AG09309 (cell line): ENCODE measurements at regions not wholly inside any gene's neighbourhood (a gene's known extent, or its start where the extent isn't known, plus 50 kb on each side); places are given as distances from the start of the nearest gene placed in this dataset.

Experiments used
- DNase-seq: peaks from one replicate; pipeline ENCODE4 v3.0.0-alpha.2; 2010; ENCODE audit warnings: low read depth
- H3K4me3 ChIP-seq: 2 replicates; pipeline ENCODE4 v1.5.1; 2011; ENCODE audit warnings: mild to moderate bottlenecking, low read depth, low read length, moderate library complexity; ENCODE audit not compliant: control insufficient read depth
- TF ChIP-seq, protein P1 (sequence below): IDR thresholded peaks from 2 replicates; pipeline ENCODE4 v1.5.1; 2011; ENCODE audit warnings: mild to moderate bottlenecking, low read depth, low read length, inconsistent platforms; ENCODE audit not compliant: insufficient read depth, control insufficient read depth; ENCODE audit errors: missing control alignments

DNA sequence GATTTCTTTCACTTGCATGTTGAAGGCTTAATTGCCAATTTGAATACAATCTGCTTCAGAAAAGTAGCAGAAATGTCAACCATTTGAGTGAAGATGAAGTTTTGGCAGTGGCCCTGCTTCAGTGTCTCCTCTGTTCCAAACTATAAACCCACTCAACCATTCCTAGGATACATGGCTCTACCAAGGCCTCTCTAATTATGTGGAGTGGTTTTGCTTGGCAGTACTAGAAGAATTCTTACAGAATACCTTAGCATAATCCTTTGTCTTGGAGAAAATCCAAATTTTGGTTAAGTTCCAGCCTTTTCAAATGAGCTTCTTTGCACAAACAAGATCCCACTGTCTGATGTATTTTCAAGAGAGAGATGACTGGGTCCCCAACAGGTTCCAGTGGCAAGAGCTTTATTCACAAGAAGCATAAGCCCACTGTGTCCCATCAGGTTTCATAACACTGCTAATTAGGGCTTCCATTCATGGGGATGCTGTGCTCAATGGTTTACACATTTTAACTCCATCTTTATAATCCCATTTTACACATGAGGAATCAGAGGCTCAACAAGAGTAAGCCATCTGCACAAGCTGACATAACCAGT, 234.5 kb downstream of the IPO8 start:
- TF ChIP-seq, protein P1, sequence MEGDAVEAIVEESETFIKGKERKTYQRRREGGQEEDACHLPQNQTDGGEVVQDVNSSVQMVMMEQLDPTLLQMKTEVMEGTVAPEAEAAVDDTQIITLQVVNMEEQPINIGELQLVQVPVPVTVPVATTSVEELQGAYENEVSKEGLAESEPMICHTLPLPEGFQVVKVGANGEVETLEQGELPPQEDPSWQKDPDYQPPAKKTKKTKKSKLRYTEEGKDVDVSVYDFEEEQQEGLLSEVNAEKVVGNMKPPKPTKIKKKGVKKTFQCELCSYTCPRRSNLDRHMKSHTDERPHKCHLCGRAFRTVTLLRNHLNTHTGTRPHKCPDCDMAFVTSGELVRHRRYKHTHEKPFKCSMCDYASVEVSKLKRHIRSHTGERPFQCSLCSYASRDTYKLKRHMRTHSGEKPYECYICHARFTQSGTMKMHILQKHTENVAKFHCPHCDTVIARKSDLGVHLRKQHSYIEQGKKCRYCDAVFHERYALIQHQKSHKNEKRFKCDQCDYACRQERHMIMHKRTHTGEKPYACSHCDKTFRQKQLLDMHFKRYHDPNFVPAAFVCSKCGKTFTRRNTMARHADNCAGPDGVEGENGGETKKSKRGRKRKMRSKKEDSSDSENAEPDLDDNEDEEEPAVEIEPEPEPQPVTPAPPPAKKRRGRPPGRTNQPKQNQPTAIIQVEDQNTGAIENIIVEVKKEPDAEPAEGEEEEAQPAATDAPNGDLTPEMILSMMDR, result no peak
- DNase-seq, result no peak
- H3K4me3 ChIP-seq, result no peak overlapping the region

DNA sequence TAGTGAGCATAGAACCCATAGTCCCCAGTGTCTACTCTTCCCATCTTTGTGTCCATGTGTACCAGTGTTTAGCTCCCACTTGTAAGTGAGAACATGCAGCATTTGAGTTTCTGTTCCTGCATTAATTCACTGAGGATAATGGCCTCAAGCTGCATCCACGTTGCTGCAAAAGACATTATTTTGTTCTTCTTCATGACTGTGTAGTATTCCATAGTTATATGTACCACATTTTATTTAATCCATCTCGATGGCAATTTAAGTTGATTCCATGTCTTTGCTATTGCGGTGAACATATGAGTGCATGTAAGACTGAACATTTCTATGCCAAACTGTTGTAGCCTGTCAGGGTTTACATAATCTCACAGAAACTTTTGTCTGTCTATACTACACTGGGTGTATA, 237.2 kb downstream of the IPO8 start:
- TF ChIP-seq, protein P1, result no peak
- no peak overlapping the region for H3K4me3 ChIP-seq
- no peak for DNase-seq

DNA sequence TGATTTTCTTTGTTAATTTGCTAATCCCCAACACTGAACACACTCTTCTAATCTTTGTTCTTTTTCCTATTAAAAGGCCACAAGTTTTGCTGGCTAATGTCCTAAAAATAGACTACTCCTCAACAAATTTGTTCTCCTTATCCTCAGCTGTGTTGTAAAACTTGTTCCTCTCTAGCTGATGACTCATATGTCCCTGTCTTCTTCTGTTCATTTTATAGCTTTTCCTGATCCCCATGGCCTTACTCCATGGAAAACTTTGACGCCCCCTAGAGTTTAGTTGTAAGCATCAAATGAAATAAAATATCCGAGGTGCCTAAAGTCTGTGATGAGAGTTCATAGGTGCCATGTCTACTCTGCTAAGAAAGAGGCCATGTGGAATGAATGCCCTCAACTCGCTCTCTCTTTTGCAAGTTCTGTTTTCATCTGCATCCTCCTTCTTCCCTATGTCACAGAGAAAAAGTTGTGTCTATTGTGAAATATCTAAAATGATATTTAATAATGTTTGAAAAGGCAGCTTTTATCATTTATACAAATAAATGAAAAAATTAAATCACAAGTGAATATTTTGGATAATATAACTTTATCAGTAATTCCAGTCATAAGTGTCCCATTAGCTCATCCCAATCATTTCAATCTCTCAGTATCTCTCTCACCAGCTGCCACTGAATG, 237.9 kb downstream of the IPO8 start:
- peak; percentile 62 for DNase-seq
- no peak overlapping the region for H3K4me3 ChIP-seq
- TF ChIP-seq, protein P1, result peak; percentile 34

DNA sequence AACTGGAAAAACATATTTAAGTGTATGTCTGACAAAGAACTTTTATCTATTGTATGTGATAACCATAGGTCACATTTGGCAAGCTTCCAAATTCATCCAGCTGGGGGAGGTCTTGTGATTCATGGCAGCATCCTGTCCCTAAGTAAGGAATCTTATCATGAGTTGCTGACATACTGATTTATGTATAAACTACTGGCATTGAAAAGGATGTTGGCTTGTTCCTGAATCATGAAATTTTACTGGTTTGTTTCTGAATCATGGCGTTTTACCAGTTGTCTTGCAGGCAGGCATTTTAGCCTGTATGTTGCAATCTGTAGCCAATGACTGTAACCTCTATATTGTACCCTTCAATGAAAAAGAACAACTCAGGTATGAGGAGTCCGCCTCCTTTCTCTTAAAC, 244.8 kb downstream of the IPO8 start:
- no peak overlapping the region for H3K4me3 ChIP-seq
- no peak for DNase-seq
- TF ChIP-seq, protein P1, result no peak

DNA sequence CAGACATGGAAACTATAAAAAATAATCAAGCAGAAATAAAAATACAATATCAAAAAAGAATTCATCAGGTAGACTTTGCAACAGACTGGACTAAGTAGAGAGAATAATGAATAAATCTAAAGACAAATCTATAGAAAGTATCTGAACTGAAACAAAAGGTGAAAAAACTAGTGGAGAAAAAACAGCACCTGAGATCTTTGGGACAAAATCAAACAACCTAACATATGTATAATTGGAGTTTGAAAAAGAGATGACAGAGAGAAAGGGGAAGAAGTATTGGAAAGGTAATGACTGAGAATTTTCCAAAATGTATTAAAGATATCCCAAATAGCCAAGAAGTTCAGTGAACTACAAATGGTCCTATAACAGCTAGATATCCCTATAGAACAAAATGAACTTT, 245.4 kb downstream of the IPO8 start:
- no peak overlapping the region for H3K4me3 ChIP-seq
- DNase-seq, result no peak
- TF ChIP-seq, protein P1, result no peak

DNA sequence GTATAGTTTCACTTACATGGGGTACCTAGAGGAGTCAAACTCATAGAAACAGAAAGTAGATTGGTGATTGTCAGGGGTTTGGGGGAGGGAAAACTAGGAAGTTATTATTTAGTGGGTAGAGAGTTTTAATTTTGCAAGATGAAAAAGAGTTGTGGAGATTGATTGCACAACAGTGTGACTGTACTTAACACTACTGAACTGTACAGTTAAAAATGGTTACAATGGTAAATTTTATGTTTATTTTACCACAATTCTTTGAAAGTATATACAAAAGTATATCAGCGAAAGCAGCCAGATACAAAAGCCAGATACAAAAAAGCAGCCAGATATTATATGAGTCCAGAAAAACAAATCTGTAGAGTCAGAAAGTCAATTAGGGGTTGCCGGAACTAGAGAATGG, 247.6 kb downstream of the IPO8 start:
- no peak for DNase-seq
- TF ChIP-seq, protein P1, result no peak
- H3K4me3 ChIP-seq, result no peak overlapping the region
